Stimulated activated naive CD8-positive, alpha-beta T cell treated with anti-CD3 and anti-CD28 coated beads, Interleukin-15, amount 100 ng/mL, for 72 hours (primary cell): ENCODE measurements at regions not wholly inside any gene's neighbourhood (a gene's known extent, or its start where the extent isn't known, plus 50 kb on each side); places are given as distances from the start of the nearest gene placed in this dataset.
A peak's percentile ranks its signal among the peaks of the same experiment; 100 is the strongest.

ENCODE experiments used
- ATAC-seq: fragments of 150-1000 bp; cut with Tn5 transposase; 2 replicates; pipeline ENCODE4 v1.10.0; 2021; ENCODE audit warnings: mild to moderate bottlenecking, moderate library complexity
- DNase-seq, 2 donors: peaks; one replicate each; pipeline ENCODE4 v3.0.0; 2021 to 2022
- H3K27ac Mint-ChIP-seq, 2 donors: one replicate each; pipeline ENCODE4 v1.8.0; 2022; ENCODE audit warnings: mild to moderate bottlenecking in 2 of 2, mixed read lengths in 2 of 2, moderate library complexity in 2 of 2
- H3K27me3 Mint-ChIP-seq: one replicate; pipeline ENCODE4 v1.8.0; 2022; ENCODE audit warnings: mixed read lengths
- H3K4me1 Mint-ChIP-seq: one replicate; pipeline ENCODE4 v1.8.0; 2022; ENCODE audit warnings: mild to moderate bottlenecking, mixed read lengths
- H3K4me3 Mint-ChIP-seq, 2 donors: one replicate each; pipeline ENCODE4 v1.8.0; 2022; ENCODE audit warnings: mild to moderate bottlenecking in 2 of 2, mixed read lengths in 2 of 2, moderate library complexity in 1 of 2
- H3K9me3 Mint-ChIP-seq, 2 donors: one replicate each; pipeline ENCODE4 v1.8.0; 2022; ENCODE audit warnings: mixed read lengths in 2 of 2

- no peak overlapping the region for H3K27ac Mint-ChIP-seq
- no peaks in the 10 kb centered on the region for H3K4me1 Mint-ChIP-seq
- H3K27me3 Mint-ChIP-seq = no peaks in the 10 kb centered on the region
- no peak overlapping the region for H3K4me3 Mint-ChIP-seq
- peaks cover 0 to 5% of the 10 kb centered on the region in 2 donors for H3K9me3 Mint-ChIP-seq
- no peak for ATAC-seq
- DNase-seq = no peak
These were observed 146.2 kb downstream of the WDR11 start for GRCh38 chr10:120997313-120997712.

DNA sequence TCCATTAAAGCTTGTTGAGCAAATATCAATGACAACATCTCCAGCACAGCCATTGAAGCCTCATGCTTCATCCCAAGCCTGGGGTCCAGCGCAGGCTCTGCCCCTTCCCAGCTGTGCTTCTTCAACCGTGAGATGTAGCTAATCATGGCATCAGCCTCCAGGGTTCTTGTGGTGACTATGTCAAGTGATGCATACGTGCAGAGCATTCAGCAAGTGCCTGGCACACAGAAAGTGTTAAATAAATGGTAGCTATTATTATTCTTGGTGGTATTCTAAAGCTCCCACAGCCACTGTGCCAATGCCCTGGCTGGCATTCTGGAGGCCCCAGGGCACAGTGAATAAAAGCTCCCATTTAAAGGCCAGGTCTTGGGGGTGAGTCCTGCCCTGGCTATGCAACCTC is 146.6 kb downstream of the WDR11 start:
- Mint-ChIP-seq H3K9me3 (peaks cover 0 to 5% of the 10 kb centered on the region in 2 donors), H3K4me3 (no peak overlapping the region), H3K27me3 (no peaks in the 10 kb centered on the region), H3K27ac (no peak overlapping the region), H3K4me1 (no peaks in the 10 kb centered on the region)
- DNase-seq (no peak), ATAC-seq (no peak)

DNA sequence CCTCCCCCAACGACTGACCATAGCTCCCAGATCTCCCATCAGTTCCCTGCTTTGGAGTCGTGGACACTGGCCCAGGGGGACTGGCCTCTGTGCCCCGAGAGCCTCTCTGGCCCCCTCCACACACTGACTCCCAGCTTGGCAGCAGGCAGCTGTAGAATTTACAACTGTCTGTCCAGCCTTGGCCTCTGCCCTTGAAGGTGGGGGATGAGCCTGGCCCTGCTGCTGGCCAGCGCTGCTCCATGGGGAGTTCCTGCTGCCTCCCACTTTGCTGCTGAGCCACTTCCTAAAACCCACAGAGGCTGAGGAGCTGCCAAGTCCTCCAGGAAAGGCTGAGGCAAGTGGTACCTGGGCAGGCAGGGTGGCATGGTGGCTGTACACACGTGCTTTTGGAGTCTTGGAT is 147.1 kb downstream of the WDR11 start:
- ATAC-seq = no peak
- no peak overlapping the region for H3K27ac Mint-ChIP-seq
- no peaks in the 10 kb centered on the region for H3K4me1 Mint-ChIP-seq
- H3K9me3 Mint-ChIP-seq = peaks cover 0 to 5% of the 10 kb centered on the region in 2 donors
- H3K4me3 Mint-ChIP-seq = no peak overlapping the region
- H3K27me3 Mint-ChIP-seq = no peaks in the 10 kb centered on the region
- no peak for DNase-seq

GRCh38 chr10:120998782-120999285 is 147.7 kb downstream of the WDR11 start:
- Mint-ChIP-seq H3K4me3 (no peak overlapping the region), H3K9me3 (peaks cover under 1 to 5% of the 10 kb centered on the region in 2 donors), H3K4me1 (no peaks in the 10 kb centered on the region), H3K27me3 (no peaks in the 10 kb centered on the region), H3K27ac (no peak overlapping the region)
- no peak for DNase-seq
- ATAC-seq = peak; percentile 12

DNA sequence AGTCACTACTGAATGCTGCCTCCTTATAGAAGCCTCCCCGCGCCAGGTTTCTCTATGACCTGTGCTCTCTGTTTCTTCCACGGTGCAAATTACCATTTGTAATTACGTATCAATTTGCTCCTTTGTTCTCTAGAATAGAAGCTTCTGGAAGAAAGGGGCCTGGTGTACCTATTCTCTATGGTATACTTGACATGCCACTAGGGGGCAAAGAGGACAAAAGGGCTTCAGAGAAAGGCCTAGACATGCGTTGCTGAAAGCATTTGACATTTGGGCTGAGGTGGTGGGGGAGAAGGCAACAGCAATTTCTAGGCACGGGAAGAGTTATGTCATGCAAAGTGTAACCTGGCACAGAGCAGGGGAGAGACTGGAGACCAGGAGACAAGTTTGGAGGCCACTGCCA is 148.7 kb downstream of the WDR11 start:
- H3K27ac Mint-ChIP-seq = no peak overlapping the region
- no peaks in the 10 kb centered on the region for H3K27me3 Mint-ChIP-seq
- H3K4me1 Mint-ChIP-seq = no peaks in the 10 kb centered on the region

GRCh38 chr10:121002586-121003205 is 151.5 kb downstream of the WDR11 start:
- no peak overlapping the region for H3K27ac Mint-ChIP-seq
- no peak overlapping the region for H3K4me3 Mint-ChIP-seq
- no peaks in the 10 kb centered on the region for H3K27me3 Mint-ChIP-seq
- H3K9me3 Mint-ChIP-seq = peaks cover 10 to 22% of the 10 kb centered on the region in 2 donors
- H3K4me1 Mint-ChIP-seq = no peaks in the 10 kb centered on the region
- DNase-seq (no peak), ATAC-seq (no peak)

More for the DNA sequence above, 148.7 kb downstream of the WDR11 start:
- DNase-seq (no peak), ATAC-seq (no peak)
- Mint-ChIP-seq H3K9me3 (peaks cover 5 to 11% of the 10 kb centered on the region in 2 donors), H3K4me3 (no peak overlapping the region)

DNA sequence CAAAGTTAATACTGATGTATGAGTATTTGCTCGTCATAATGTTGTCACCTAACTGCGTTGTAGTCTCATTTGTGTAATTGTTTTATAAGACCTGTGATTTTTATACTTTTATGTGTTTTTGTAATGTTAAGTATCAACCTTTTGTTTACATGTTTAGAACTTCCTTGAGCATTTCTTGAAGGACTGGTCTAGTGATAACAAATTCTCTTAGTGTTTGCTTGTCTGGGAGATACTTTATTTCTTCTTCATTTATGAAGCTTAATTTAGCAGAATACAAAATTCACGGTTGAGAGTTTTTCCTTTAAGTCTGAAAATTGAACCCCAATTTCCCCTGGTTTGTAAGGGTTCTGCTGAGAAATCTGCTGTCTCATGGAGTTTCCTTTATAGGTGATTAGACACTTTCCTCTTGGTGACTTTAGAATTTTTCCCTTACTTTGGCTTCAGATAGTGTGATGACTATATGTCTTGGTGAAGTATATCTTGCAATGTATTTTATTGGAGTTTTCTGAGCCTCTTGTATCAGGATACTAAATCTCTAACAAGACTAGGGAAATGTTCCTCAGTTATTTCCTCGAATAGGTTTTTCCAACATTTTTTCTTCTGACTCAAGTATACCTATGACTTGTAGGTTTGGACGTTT is 154.9 kb downstream of the WDR11 start:
- ATAC-seq (no peak), DNase-seq (no peak)
- no peaks in the 10 kb centered on the region for H3K27me3 Mint-ChIP-seq
- no peaks in the 10 kb centered on the region for H3K4me1 Mint-ChIP-seq
- peaks cover 10 to 29% of the 10 kb centered on the region in 2 donors for H3K9me3 Mint-ChIP-seq
- H3K4me3 Mint-ChIP-seq = no peak overlapping the region
- no peak overlapping the region for H3K27ac Mint-ChIP-seq

DNA sequence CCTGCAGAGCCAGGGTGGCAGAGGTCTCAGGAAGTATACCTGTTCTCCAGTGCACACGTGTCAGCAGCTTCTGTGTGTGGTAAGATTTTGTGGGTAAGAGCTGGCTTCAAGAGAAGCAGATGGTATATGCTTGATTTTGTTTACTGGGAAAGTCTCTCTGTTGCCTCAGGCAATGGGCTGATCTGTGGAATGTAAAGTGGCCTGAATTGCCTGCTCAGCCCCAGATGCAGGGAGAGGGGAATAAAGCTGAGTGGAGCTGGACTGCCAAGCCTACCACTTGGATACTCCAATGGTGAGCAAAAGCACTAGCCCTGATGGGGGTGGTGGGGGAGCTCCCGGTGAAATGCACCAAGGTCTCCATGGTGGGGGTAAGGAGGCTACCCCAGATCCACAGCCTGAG is 156.1 kb downstream of the WDR11 start:
- Mint-ChIP-seq H3K4me3 (no peak overlapping the region), H3K4me1 (no peaks in the 10 kb centered on the region), H3K27ac (no peak overlapping the region), H3K27me3 (no peaks in the 10 kb centered on the region), H3K9me3 (peaks cover 10 to 29% of the 10 kb centered on the region in 2 donors)
- ATAC-seq (no peak), DNase-seq (no peak)

GRCh38 chr10:121015916-121016315 is 164.8 kb downstream of the WDR11 start:
- peaks cover 0 to 34% of the 10 kb centered on the region in 2 donors for H3K9me3 Mint-ChIP-seq
- DNase-seq (no peak), ATAC-seq (no peak)
- no peaks in the 10 kb centered on the region for H3K27me3 Mint-ChIP-seq
- H3K4me1 Mint-ChIP-seq = no peaks in the 10 kb centered on the region
- no peak overlapping the region for H3K27ac Mint-ChIP-seq
- H3K4me3 Mint-ChIP-seq = no peak overlapping the region

GRCh38 chr10:121024905-121025584 is 173.9 kb downstream of the WDR11 start:
- no peak overlapping the region for H3K4me3 Mint-ChIP-seq
- peaks cover 0 to 5% of the 10 kb centered on the region in 2 donors for H3K9me3 Mint-ChIP-seq
- peak overlapping the region in 1 of 2 donors; percentile 7 for H3K27ac Mint-ChIP-seq
- no peaks in the 10 kb centered on the region for H3K4me1 Mint-ChIP-seq
- H3K27me3 Mint-ChIP-seq = peaks cover 8% of the 10 kb centered on the region
- DNase-seq = no peak
- ATAC-seq = no peak

DNA sequence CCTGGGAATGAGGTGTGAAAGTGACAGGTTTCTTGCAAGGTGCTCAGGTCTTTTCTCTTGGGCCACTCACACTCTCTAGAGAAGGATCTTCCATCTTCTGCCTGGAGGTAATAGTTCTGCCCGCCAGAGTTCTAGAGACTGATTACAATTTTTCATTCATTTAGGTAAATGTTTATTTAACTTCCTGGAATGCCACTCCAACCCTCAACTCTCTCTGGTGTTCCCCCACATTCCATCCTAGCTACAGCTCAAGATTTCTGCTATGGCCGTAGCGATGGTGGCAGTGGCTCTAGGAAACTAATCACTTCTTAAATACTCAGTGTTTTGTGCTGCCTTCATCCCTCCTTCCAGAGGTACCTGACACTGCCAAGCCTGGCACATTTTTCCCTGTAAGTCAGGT is 174.6 kb downstream of the WDR11 start:
- DNase-seq (no peak), ATAC-seq (no peak)
- Mint-ChIP-seq H3K27ac (no peak overlapping the region), H3K9me3 (peaks cover 0 to under 1% of the 10 kb centered on the region in 2 donors), H3K27me3 (peaks cover 8% of the 10 kb centered on the region), H3K4me3 (no peak overlapping the region), H3K4me1 (no peaks in the 10 kb centered on the region)

- Mint-ChIP-seq H3K9me3 (no peaks in the 10 kb centered on the region), H3K27me3 (peaks cover 8% of the 10 kb centered on the region), H3K4me1 (no peaks in the 10 kb centered on the region), H3K27ac (no peak overlapping the region), H3K4me3 (no peak overlapping the region)
- ATAC-seq (no peak), DNase-seq (no peak)
These were observed 176.2 kb downstream of the WDR11 start for GRCh38 chr10:121027371-121027770.

DNA sequence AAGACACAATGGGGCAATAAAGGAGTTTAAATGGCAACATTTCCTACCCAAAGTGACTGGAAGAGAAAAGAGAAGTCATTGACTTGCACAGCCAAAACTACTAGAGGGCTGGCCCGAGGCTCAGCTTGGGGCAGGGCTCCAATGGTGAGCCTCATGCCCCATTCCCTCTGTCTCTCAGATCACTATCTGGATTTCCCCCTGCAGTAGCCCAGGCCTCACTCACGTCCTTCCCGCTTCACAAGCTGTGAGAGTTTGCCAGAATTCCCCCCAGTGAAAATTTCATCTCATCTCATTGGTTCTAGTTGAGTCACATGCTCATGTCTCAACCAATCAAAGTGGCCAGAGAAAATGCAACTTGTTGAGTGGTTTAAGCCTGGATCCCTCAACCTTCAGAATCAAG is 181.3 kb downstream of the WDR11 start:
- no peak for ATAC-seq
- no peak for DNase-seq
- H3K27ac Mint-ChIP-seq = no peak overlapping the region
- H3K4me1 Mint-ChIP-seq = no peaks in the 10 kb centered on the region
- H3K27me3 Mint-ChIP-seq = peaks cover 7% of the 10 kb centered on the region
- no peak overlapping the region for H3K4me3 Mint-ChIP-seq
- H3K9me3 Mint-ChIP-seq = no peaks in the 10 kb centered on the region

GRCh38 chr10:121033366-121033765 is 182.2 kb downstream of the WDR11 start:
- Mint-ChIP-seq H3K27ac (no peak overlapping the region), H3K4me3 (no peak overlapping the region), H3K4me1 (no peaks in the 10 kb centered on the region), H3K27me3 (peaks cover 7% of the 10 kb centered on the region), H3K9me3 (no peaks in the 10 kb centered on the region)
- no peak for DNase-seq
- no peak for ATAC-seq

GRCh38 chr10:121036431-121036830 is 185.3 kb downstream of the WDR11 start:
- H3K4me3 Mint-ChIP-seq = no peak overlapping the region
- DNase-seq (no peak), ATAC-seq (no peak)
- no peak overlapping the region for H3K27ac Mint-ChIP-seq
- no peaks in the 10 kb centered on the region for H3K4me1 Mint-ChIP-seq
- H3K27me3 Mint-ChIP-seq = peaks cover 7% of the 10 kb centered on the region
- no peaks in the 10 kb centered on the region for H3K9me3 Mint-ChIP-seq

GRCh38 chr10:121041499-121041898 is 190.3 kb downstream of the WDR11 start:
- peaks cover under 1% of the 10 kb centered on the region for H3K27me3 Mint-ChIP-seq
- H3K9me3 Mint-ChIP-seq = no peaks in the 10 kb centered on the region
- no peak overlapping the region for H3K27ac Mint-ChIP-seq
- ATAC-seq (no peak), DNase-seq (no peak)
- H3K4me1 Mint-ChIP-seq = no peaks in the 10 kb centered on the region
- H3K4me3 Mint-ChIP-seq = no peak overlapping the region
